ENCODE measurements at regions not wholly inside any gene's neighbourhood (a gene's known extent, or its start where the extent isn't known, plus 50 kb on each side); places are given as distances from the start of the nearest gene placed in this dataset.
A peak's percentile ranks its signal among the peaks of the same experiment; 100 is the strongest.

GRCh38 chr2:3005859-3006501 is 371.6 kb downstream of the EIPR1 start:
- no peak for DNase-seq (ENCODE audit: low read depth in 4 of 4, low spot score in 3 of 4)

- DNase-seq (ENCODE audit: low read depth in 4 of 4, low spot score in 3 of 4), result peak in 3 of 4 donors; percentile 12 to 14 (median 13)
Observed at GRCh38 chr2:3001615-3002560, 375.7 kb downstream of the EIPR1 start.

- no peak for DNase-seq (ENCODE audit: low read depth in 4 of 4, low spot score in 3 of 4)
Observed at GRCh38 chr2:3000968-3001367, 376.6 kb downstream of the EIPR1 start.

GRCh38 chr2:3000125-3000524 is 377.5 kb downstream of the EIPR1 start:
- DNase-seq (ENCODE audit: low read depth in 4 of 4, low spot score in 3 of 4), result no peak

- DNase-seq (ENCODE audit: low read depth in 4 of 4, low spot score in 3 of 4), result no peak
Observed at GRCh38 chr2:2998971-2999370, 378.6 kb downstream of the EIPR1 start.

GRCh38 chr2:2993172-2993692 is 384.4 kb downstream of the EIPR1 start:
- DNase-seq (ENCODE audit: low read depth in 4 of 4, low spot score in 3 of 4), result no peak

- DNase-seq (ENCODE audit: low read depth in 4 of 4, low spot score in 3 of 4), result no peak
Observed at GRCh38 chr2:2992634-2993033, 385.0 kb downstream of the EIPR1 start.

GRCh38 chr2:2985020-2985419 is 392.6 kb downstream of the EIPR1 start:
- DNase-seq (ENCODE audit: low read depth in 4 of 4, low spot score in 3 of 4), result no peak

GRCh38 chr2:2981000-2981399 is 396.6 kb downstream of the EIPR1 start:
- no peak for DNase-seq (ENCODE audit: low read depth in 4 of 4, low spot score in 3 of 4)

- DNase-seq (ENCODE audit: low read depth in 4 of 4, low spot score in 3 of 4), result no peak
Observed at GRCh38 chr2:2974982-2975381, 402.6 kb downstream of the EIPR1 start.

GRCh38 chr2:2960441-2961133 is 417.0 kb downstream of the EIPR1 start:
- DNase-seq (ENCODE audit: low read depth in 4 of 4, low spot score in 3 of 4), result no peak

- no peak for DNase-seq (ENCODE audit: low read depth in 4 of 4, low spot score in 3 of 4)
Observed at GRCh38 chr2:2950403-2950952, 427.1 kb downstream of the EIPR1 start.

- DNase-seq (ENCODE audit: low read depth in 4 of 4, low spot score in 3 of 4), result no peak
Observed at GRCh38 chr2:2947406-2947805, 430.2 kb downstream of the EIPR1 start.

GRCh38 chr2:2942906-2943305 is 434.7 kb downstream of the EIPR1 start:
- no peak for DNase-seq (ENCODE audit: low read depth in 4 of 4, low spot score in 3 of 4)

- DNase-seq (ENCODE audit: low read depth in 4 of 4, low spot score in 3 of 4), result no peak
Observed at GRCh38 chr2:2942225-2942624, 435.4 kb downstream of the EIPR1 start.

- DNase-seq (ENCODE audit: low read depth in 4 of 4, low spot score in 3 of 4), result peak; percentile 25 to 52 (median 28)
Observed at GRCh38 chr2:2941205-2941604, 436.4 kb downstream of the EIPR1 start.

GRCh38 chr2:2940702-2941101 is 436.9 kb downstream of the EIPR1 start:
- DNase-seq (ENCODE audit: low read depth in 4 of 4, low spot score in 3 of 4), result no peak

- DNase-seq (ENCODE audit: low read depth in 4 of 4, low spot score in 3 of 4), result no peak
Observed at GRCh38 chr2:2940061-2940460, 437.6 kb downstream of the EIPR1 start.

- DNase-seq (ENCODE audit: low read depth in 4 of 4, low spot score in 3 of 4), result no peak
Observed at GRCh38 chr2:2939078-2939795, 438.4 kb downstream of the EIPR1 start.

GRCh38 chr2:2938481-2938880 is 439.1 kb downstream of the EIPR1 start:
- no peak for DNase-seq (ENCODE audit: low read depth in 4 of 4, low spot score in 3 of 4)

Measured in right renal pelvis (tissue), 4 donors.